H1 (cell line): ENCODE measurements at regions not wholly inside any gene's neighbourhood (a gene's known extent, or its start where the extent isn't known, plus 50 kb on each side); places are given as distances from the start of the nearest gene placed in this dataset.

Experiments
- CTBP2 ChIP-seq: IDR thresholded peaks from 2 replicates; pipeline ENCODE4 v1.7.0; 2011; ENCODE audit warnings: borderline replicate concordance, mild to moderate bottlenecking, moderate library complexity, mixed read lengths, low read length; ENCODE audit not compliant: insufficient read depth, insufficient read length
- EP300 ChIP-seq, 2 experiments: IDR thresholded peaks; 1 replicate in 1 of 2; 2 replicates in 1 of 2; pipeline ENCODE4 v1.6.1; 2011 to 2012; ENCODE audit warnings: low read depth in 2 of 2, low read length in 2 of 2, mild to moderate bottlenecking in 2 of 2, borderline replicate concordance in 1 of 2, inconsistent platforms in 1 of 2, moderate library complexity in 1 of 2
- GTF2F1 ChIP-seq: IDR thresholded peaks from 2 replicates; pipeline ENCODE4 v1.6.1; 2012; ENCODE audit warnings: low read depth, low read length, improper control_type of control experiment, borderline replicate concordance
- RXRA ChIP-seq: IDR thresholded peaks from 2 replicates; pipeline ENCODE4 v1.6.1; 2011; ENCODE audit warnings: low read depth, mild to moderate bottlenecking, low read length, moderate library complexity; ENCODE audit not compliant: insufficient read depth

DNA sequence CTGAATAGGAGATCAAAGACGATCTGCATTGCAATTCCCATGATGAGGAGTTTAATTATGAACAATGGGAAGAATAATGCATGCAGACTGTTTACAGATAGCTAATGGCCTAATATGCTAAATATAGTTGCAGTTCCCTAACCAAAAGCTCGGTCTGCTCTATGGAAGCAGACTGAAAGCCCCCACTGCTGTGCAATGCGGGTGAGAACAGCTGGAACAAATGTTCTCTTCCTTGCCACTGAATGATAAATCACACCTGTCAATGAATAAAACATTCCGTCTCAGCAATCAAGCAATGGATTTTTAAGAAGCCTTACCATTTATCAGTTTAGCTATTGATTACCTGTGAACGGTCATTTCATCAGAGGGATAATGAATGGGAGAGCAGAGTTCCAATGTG, 704.5 kb upstream of the RAB6C start (continued):
- TF ChIP-seq GTF2F1 = no peak
- no peak for TF ChIP-seq RXRA
- TF ChIP-seq EP300 (IDR thresholded peaks at IDR 0.05; ENCODE audit: borderline replicate concordance in 1 of 2, low read depth in 2 of 2, low read length in 2 of 2) = no peak
- TF ChIP-seq CTBP2 = no peak
- TF ChIP-seq, all 59 proteins: peak for 0
